Kasumi-1 (cell line): ENCODE measurements at regions not wholly inside any gene's neighbourhood (a gene's known extent, or its start where the extent isn't known, plus 50 kb on each side); places are given as distances from the start of the nearest gene placed in this dataset.
A peak's percentile ranks its signal among the peaks of the same experiment; 100 is the strongest.

Experiments
- DNase-seq, 2 experiments: peaks; one replicate each; lab custom pipeline; 2025; lab: John Stamatoyannopoulos, UW

- peak; percentile 37 to 46 for DNase-seq
Measured at GRCh38 chr4:177051473-177052060, 258.1 kb upstream of the NEIL3 start.

GRCh38 chr4:177052211-177052934 is 257.3 kb upstream of the NEIL3 start:
- DNase-seq = no peak

GRCh38 chr4:177057186-177057585 is 252.5 kb upstream of the NEIL3 start:
- DNase-seq = no peak

- no peak for DNase-seq
Measured at GRCh38 chr4:177064116-177064515, 245.6 kb upstream of the NEIL3 start.

- no peak for DNase-seq
Measured at GRCh38 chr4:177064729-177065394, 244.8 kb upstream of the NEIL3 start.

- no peak for DNase-seq
Measured at GRCh38 chr4:177066746-177067145, 242.9 kb upstream of the NEIL3 start.

- DNase-seq = no peak
Measured at GRCh38 chr4:177070533-177071058, 239.1 kb upstream of the NEIL3 start.

- DNase-seq = no peak
Measured at GRCh38 chr4:177077095-177077971, 232.3 kb upstream of the NEIL3 start.

GRCh38 chr4:177079327-177079726 is 230.3 kb upstream of the NEIL3 start:
- no peak for DNase-seq

GRCh38 chr4:177080388-177080787 is 229.3 kb upstream of the NEIL3 start:
- no peak for DNase-seq

- DNase-seq = no peak
Measured at GRCh38 chr4:177087060-177087459, 222.6 kb upstream of the NEIL3 start.

GRCh38 chr4:177087499-177087898 is 222.2 kb upstream of the NEIL3 start:
- DNase-seq = no peak

GRCh38 chr4:177091515-177091914 is 218.2 kb upstream of the NEIL3 start:
- no peak for DNase-seq

- no peak for DNase-seq
Measured at GRCh38 chr4:177092807-177093206, 216.9 kb upstream of the NEIL3 start.

- no peak for DNase-seq
Measured at GRCh38 chr4:177093964-177094363, 215.7 kb upstream of the NEIL3 start.

GRCh38 chr4:177097291-177097690 is 212.4 kb upstream of the NEIL3 start:
- DNase-seq = no peak

- no peak for DNase-seq
Measured at GRCh38 chr4:177099211-177099610, 210.5 kb upstream of the NEIL3 start.

GRCh38 chr4:177100307-177100706 is 209.4 kb upstream of the NEIL3 start:
- no peak for DNase-seq

GRCh38 chr4:177103619-177104018 is 206.1 kb upstream of the NEIL3 start:
- DNase-seq = no peak

GRCh38 chr4:177105536-177105935 is 204.1 kb upstream of the NEIL3 start:
- DNase-seq = no peak

- no peak for DNase-seq
Measured at GRCh38 chr4:177107288-177107921, 202.3 kb upstream of the NEIL3 start.

- DNase-seq = peak in 1 of 2 experiments; percentile 2
Measured at GRCh38 chr4:177108708-177109107, 201.0 kb upstream of the NEIL3 start.
